Adrenal gland (tissue), 9 donors: ENCODE measurements at regions not wholly inside any gene's neighbourhood (a gene's known extent, or its start where the extent isn't known, plus 50 kb on each side); places are given as distances from the start of the nearest gene placed in this dataset.

Experiments
- DNase-seq, 7 donors: peaks; one replicate each; pipeline ENCODE4 v3.0.0-alpha.2; 2019 to 2020
- H3K27ac ChIP-seq, 5 donors: fragments of 200-600 bp; sonication (generic) in 4 of 5; 1 replicate in 3 of 5; 2 replicates in 2 of 5; pipeline versions ENCODE4 v1.5.1 to v1.8.0; 2016 to 2020; ENCODE audit warnings: mild to moderate bottlenecking in 1 of 5
- H3K27me3 ChIP-seq: fragments of 200-600 bp; 2 replicates; pipeline ENCODE4 v1.8.0; 2021
- H3K36me3 ChIP-seq, 2 donors: fragments of 200-600 bp; replicated peaks in 1 of 2; 1 replicate in 1 of 2; 2 replicates in 1 of 2; pipeline versions ENCODE4 v1.5.1 to v1.8.0; 2018 to 2022
- H3K4me1 ChIP-seq, 2 donors: fragments of 200-600 bp; replicated peaks in 1 of 2; 1 replicate in 1 of 2; 2 replicates in 1 of 2; pipeline versions ENCODE4 v1.5.1 to v1.8.0; 2018 to 2021
- H3K4me3 ChIP-seq, 4 donors: fragments of 200-600 bp; sonication (generic) in 3 of 4; one replicate each; pipeline ENCODE4 v1.5.1; 2016 to 2018
- H3K9me3 ChIP-seq, 3 donors: fragments of 200-600 bp; sonication (generic) in 1 of 3; replicated peaks in 1 of 3; 1 replicate in 2 of 3; 2 replicates in 1 of 3; pipeline versions ENCODE4 v1.5.1 to v1.8.0; 2016 to 2021
- CTCF ChIP-seq, 6 experiments: fragments of 450-650 bp in 4 of 6; fragments of 200-600 bp in 2 of 6; sonication (generic) in 1 of 6; IDR thresholded peaks; 1 replicate in 5 of 6; 2 replicates in 1 of 6; pipeline versions ENCODE4 v1.5.1 to v1.8.0; 2016 to 2021; ENCODE audit warnings: antibody characterized with exemption in 6 of 6, mild to moderate bottlenecking in 2 of 6, moderate library complexity in 1 of 6
- POLR2A ChIP-seq, 2 donors: fragments of 450-650 bp; IDR thresholded peaks; one replicate each; pipeline ENCODE4 v1.6.1; 2017; ENCODE audit warnings: antibody characterized with exemption in 2 of 2, mild to moderate bottlenecking in 2 of 2, moderate library complexity in 1 of 2
- WGBS, 4 donors: extraction: QIAGEN DNeasy Blood & Tissue Kit in 2 of 4; methylation state at CpG; one replicate each; pipeline versions ENCODE4 v1.1.5 to v1.1.7; 2013 to 2017; 5-methylcytosine and 5-hydroxymethylcytosine counted together
- intact Hi-C, 2 donors: fragments of 100-400 bp; cut with DNase I; formaldehyde crosslinking; loops; one replicate each; pipeline versions ENCODE4 v1.14.1 to v1.15.0; 2022 to 2023
- donor health status: healthy with polysubstance abuse.
- donor health status: Bipolar disorder and iron deficiency.
- donor health status: DM: yes; HTN: yes; CAD: no.
- donor health status: DM: no; HTN: no; CAD: no.
- donor health status: DM: no; HTN: no; CAD: no.

- peak in 1 of 7 donors; percentile 36 for DNase-seq
- Histone ChIP-seq H3K9me3 (no peaks in the 10 kb centered on the region), H3K27me3 (no peaks in the 10 kb centered on the region), H3K4me1 (no peaks in the 10 kb centered on the region), H3K4me3 (no peak overlapping the region), H3K27ac (no peak overlapping the region), H3K36me3 (no peaks in the 10 kb centered on the region)
- TF ChIP-seq CTCF (IDR thresholded peaks at IDR 0.05) (no peak), POLR2A (IDR thresholded peaks at IDR 0.05) (no peak)
- intact Hi-C loops: no loop called here
- WGBS, 4 donors: 47 to 65% (median 57%) methylated on average over 18 to 24 of the region's 24 CpGs
Measured at GRCh38 chr2:861655-862354, 88.8 kb upstream of the SNTG2 start.

GRCh38 chr2:860259-860855 lies 90.3 kb upstream of the SNTG2 start:
- 69 to 79% (median 75%) methylated on average over 10 to 14 of the region's 14 CpGs for WGBS, 4 donors
- TF ChIP-seq POLR2A (IDR thresholded peaks at IDR 0.05) (no peak), CTCF (IDR thresholded peaks at IDR 0.05) (no peak)
- intact Hi-C loops: no loop called here
- Histone ChIP-seq H3K27me3 (no peaks in the 10 kb centered on the region), H3K4me1 (no peaks in the 10 kb centered on the region), H3K27ac (no peak overlapping the region), H3K4me3 (no peak overlapping the region), H3K9me3 (no peaks in the 10 kb centered on the region), H3K36me3 (no peaks in the 10 kb centered on the region)
- DNase-seq: peak in 1 of 7 donors; percentile 43

- TF ChIP-seq CTCF (IDR thresholded peaks at IDR 0.05) (no peak), POLR2A (IDR thresholded peaks at IDR 0.05) (no peak)
- DNase-seq: peak in 1 of 7 donors; percentile 27
- H3K9me3 ChIP-seq: no peaks in the 10 kb centered on the region
- 81 to 89% (median 88%) methylated on average over 7 of the region's 7 CpGs for WGBS, 4 donors
- no peak overlapping the region for H3K4me3 ChIP-seq
- no peaks in the 10 kb centered on the region for H3K27me3 ChIP-seq
- no peak overlapping the region for H3K27ac ChIP-seq
- H3K4me1 ChIP-seq: no peaks in the 10 kb centered on the region
- intact Hi-C loops: loop anchor here (5.0 to 10.0 kb wide), 2 partner anchors 44 to 686 kb away; no protein-coding TSS in a partner anchor
- H3K36me3 ChIP-seq: no peaks in the 10 kb centered on the region
Measured at GRCh38 chr2:858646-859045, 92.0 kb upstream of the SNTG2 start.

GRCh38 chr2:857937-858336 lies 92.7 kb upstream of the SNTG2 start:
- intact Hi-C loops: loop anchor here (5.0 to 10.0 kb wide), 2 partner anchors 44 to 687 kb away; no protein-coding TSS in a partner anchor
- TF ChIP-seq POLR2A (IDR thresholded peaks at IDR 0.05): no peak
- no peak for TF ChIP-seq CTCF (IDR thresholded peaks at IDR 0.05)
- DNase-seq: no peak
- no peaks in the 10 kb centered on the region for H3K9me3 ChIP-seq
- H3K27ac ChIP-seq: no peak overlapping the region
- H3K4me1 ChIP-seq: no peaks in the 10 kb centered on the region
- no peak overlapping the region for H3K4me3 ChIP-seq
- no peaks in the 10 kb centered on the region for H3K27me3 ChIP-seq
- H3K36me3 ChIP-seq: no peaks in the 10 kb centered on the region
- 61 to 81% (median 64%) methylated on average over 6 of the region's 6 CpGs for WGBS, 4 donors
